GM21360 (cell line): ENCODE measurements at regions not wholly inside any gene's neighbourhood (a gene's known extent, or its start where the extent isn't known, plus 50 kb on each side); places are given as distances from the start of the nearest gene placed in this dataset.

Source experiments
- ATAC-seq: cut with Tn5 transposase; IDR thresholded peaks from one replicate; pipeline ENCODE4 v1.9.1; 2021; ENCODE audit warnings: mild to moderate bottlenecking, moderate library complexity; ENCODE audit not compliant: unreplicated experiment

- no peak for ATAC-seq
Observed at GRCh38 chr10:110396284-110396651, 91.5 kb upstream of the SMNDC1 start.

GRCh38 chr10:110397856-110398255 is 93.1 kb upstream of the SMNDC1 start:
- ATAC-seq: no peak

GRCh38 chr10:110398419-110399105 is 93.8 kb upstream of the SMNDC1 start:
- ATAC-seq: no peak

- ATAC-seq: no peak
Observed at GRCh38 chr10:110399106-110399964, 94.6 kb upstream of the SMNDC1 start.

GRCh38 chr10:110399965-110400933 is 95.5 kb upstream of the SMNDC1 start:
- ATAC-seq: no peak

- no peak for ATAC-seq
Observed at GRCh38 chr10:110401401-110402076, 96.2 kb upstream of the DUSP5 start.

- no peak for ATAC-seq
Observed at GRCh38 chr10:110402077-110402416, 95.7 kb upstream of the DUSP5 start.

- ATAC-seq: no peak
Observed at GRCh38 chr10:110403593-110403992, 94.1 kb upstream of the DUSP5 start.

- no peak for ATAC-seq
Observed at GRCh38 chr10:110404413-110404812, 93.3 kb upstream of the DUSP5 start.

GRCh38 chr10:110404825-110405224 is 92.9 kb upstream of the DUSP5 start:
- ATAC-seq: no peak

- ATAC-seq: no peak
Observed at GRCh38 chr10:110405380-110405779, 92.3 kb upstream of the DUSP5 start.

GRCh38 chr10:110407301-110408170 is 90.2 kb upstream of the DUSP5 start:
- ATAC-seq: no peak

- no peak for ATAC-seq
Observed at GRCh38 chr10:110408203-110408871, 89.4 kb upstream of the DUSP5 start.

GRCh38 chr10:110408943-110409342 is 88.8 kb upstream of the DUSP5 start:
- ATAC-seq: no peak

- no peak for ATAC-seq
Observed at GRCh38 chr10:110409488-110409887, 88.2 kb upstream of the DUSP5 start.

GRCh38 chr10:110409926-110410325 is 87.8 kb upstream of the DUSP5 start:
- ATAC-seq: peak; percentile 28

- ATAC-seq: no peak
Observed at GRCh38 chr10:110410329-110411046, 87.2 kb upstream of the DUSP5 start.

GRCh38 chr10:110411047-110411410 is 86.7 kb upstream of the DUSP5 start:
- no peak for ATAC-seq
